HG03571 (cell line): ENCODE measurements at regions not wholly inside any gene's neighbourhood (a gene's known extent, or its start where the extent isn't known, plus 50 kb on each side); places are given as distances from the start of the nearest gene placed in this dataset.
"Not testable (repeated sequence)": the region's sequence is repeated elsewhere in the genome, so short reads cannot be mapped to it uniquely, and the experiment has no call there.

ENCODE experiments used
- ATAC-seq: cut with Tn5 transposase; IDR thresholded peaks from one replicate; pipeline ENCODE4 v1.9.1; 2021; ENCODE audit not compliant: unreplicated experiment

DNA sequence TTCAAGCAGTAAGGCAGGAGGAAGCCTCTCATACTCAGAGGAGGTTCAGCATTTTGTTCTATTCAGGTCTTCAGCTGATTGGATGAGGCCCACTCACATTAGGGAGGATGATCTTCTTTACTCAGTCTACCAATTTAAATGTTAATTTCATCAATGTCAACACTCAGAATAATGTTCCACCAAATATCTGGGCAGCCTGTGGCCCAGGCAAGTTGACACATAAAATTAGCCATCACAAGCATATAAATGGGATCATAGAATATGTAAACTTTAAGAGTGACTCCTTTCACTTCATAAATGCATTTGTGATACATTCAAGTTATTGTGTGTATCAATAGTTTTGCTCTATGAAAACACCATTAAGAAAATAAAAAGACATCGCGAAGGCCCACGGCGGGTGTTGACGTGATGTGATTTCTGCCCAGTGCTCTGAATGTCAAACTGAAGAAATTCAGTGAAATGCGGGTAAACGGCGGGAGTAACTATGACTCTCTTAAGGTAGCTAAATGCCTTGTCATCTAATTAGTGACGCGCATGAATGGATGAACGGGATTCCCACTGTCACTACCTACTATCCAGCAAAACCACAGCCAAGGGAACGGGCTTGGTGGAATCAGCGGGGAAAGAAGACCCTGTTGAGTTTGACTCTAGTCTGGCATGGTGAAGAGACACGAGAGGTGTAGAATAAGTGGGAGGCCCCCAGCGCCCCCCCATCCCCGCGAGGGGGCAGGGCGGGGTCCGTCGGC lies 536.1 kb upstream of the AUTS2 start:
- no peak for ATAC-seq

DNA sequence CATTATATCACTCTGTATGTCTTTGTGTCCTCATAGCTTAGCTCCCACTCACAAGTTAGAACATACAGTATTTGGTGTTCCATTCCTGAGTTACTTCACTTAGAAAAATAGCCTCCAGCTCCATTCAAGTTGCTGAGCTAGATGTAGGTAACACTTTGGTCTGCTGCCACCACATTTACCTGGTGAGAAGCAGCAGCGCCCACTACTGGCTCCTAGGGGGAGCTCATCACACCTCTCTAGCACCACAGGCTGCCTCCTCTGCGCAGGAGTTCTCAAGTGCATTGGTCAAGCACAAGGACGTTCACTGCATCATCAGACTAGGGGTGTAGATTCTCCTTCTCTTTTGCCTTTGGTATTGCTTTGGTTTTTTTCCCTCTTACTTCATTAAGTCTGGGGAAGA lies 530.9 kb upstream of the AUTS2 start:
- ATAC-seq = no peak

- ATAC-seq = no peak
These were observed 527.8 kb upstream of the AUTS2 start for GRCh38 chr7:69070476-69070875.

- no peak for ATAC-seq
These were observed 521.7 kb upstream of the AUTS2 start for GRCh38 chr7:69076566-69076965.

GRCh38 chr7:69078997-69079769 lies 519.1 kb upstream of the AUTS2 start:
- ATAC-seq = no peak

GRCh38 chr7:69087281-69087680 lies 511.0 kb upstream of the AUTS2 start:
- not testable (repeated sequence) for ATAC-seq

DNA sequence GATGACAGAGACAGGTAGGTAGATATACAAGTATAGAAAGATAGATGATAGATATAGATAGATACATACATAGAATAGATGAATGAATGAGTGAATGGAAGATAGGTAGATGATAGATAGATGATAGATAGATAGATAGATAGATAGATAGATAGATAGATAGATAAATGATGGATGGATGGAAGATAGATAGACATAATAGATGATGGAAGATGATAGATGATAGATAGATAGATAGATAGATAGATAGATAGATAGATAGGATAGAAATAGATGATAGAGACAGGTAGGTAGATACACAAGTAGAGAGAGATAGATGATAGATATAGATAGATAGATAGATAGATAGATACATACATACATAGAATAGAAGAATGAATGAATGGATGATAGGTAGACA lies 510.1 kb upstream of the AUTS2 start:
- no peak for ATAC-seq

DNA sequence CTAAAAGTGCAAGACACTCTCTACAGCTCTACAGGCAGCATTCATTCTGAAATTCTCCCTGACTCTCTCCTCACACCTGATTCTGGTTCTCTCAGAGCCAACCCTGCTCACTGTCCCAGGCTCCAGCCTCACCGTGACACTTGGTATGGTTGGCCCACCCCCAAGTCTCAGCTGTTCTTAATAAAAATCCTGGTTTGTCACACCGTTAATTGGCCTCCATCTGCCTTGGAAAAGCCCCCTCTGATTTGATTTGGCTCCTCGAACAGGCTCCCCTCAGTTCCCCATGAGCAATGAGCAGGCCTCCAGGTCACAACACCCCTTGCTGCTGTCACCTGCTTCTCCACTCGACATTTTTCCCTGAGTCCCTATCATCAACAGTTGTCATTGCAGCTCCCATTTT lies 507.3 kb upstream of the AUTS2 start:
- ATAC-seq = no peak

- ATAC-seq = no peak
These were observed 506.8 kb upstream of the AUTS2 start for GRCh38 chr7:69091521-69091920.

- ATAC-seq = no peak
These were observed 503.1 kb upstream of the AUTS2 start for GRCh38 chr7:69095127-69095526.

DNA sequence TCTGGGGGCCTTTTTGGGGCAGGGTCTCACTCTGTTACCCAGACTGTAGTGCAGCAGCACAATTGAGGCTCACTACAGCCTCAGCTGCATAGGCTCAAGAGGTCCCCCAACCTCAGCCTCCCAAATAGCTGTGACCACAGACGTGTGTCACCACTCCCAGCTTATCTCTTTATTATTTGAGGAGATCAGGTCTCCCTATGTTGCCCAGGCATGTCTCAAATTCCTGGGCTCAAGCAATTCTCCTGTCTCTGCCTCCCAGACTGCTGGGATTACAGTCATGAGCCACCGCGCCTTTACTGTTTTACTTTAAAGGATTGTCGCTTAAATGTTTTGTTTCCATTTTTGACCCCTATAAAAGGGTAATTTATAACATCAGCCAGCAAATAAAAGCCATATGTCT lies 502.6 kb upstream of the AUTS2 start:
- ATAC-seq = no peak

GRCh38 chr7:69104023-69104422 lies 494.3 kb upstream of the AUTS2 start:
- no peak for ATAC-seq

- no peak for ATAC-seq
These were observed 493.2 kb upstream of the AUTS2 start for GRCh38 chr7:69105092-69105491.

- no peak for ATAC-seq
These were observed 492.3 kb upstream of the AUTS2 start for GRCh38 chr7:69105981-69106380.

- ATAC-seq = not testable (repeated sequence)
These were observed 491.8 kb upstream of the AUTS2 start for GRCh38 chr7:69106449-69106848.

DNA sequence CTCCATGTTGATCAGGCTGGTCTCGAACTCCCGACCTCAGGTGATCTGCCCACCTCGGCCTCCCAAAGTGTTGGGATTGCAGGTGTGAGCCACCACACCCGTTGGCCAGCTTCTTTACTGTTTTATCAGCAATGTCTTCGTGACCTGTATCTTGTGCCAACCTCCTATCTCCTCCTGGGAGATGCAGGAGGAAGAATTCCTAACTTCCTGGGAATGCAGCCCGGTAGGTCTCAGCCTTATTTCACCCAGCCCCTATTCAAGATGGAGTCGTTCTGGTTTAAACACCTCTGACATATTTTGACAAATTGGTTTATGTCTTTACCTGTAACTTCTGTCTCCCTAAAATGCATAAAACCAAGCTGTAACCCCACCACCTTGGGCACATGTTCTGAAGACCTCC lies 491.3 kb upstream of the AUTS2 start:
- not testable (repeated sequence) for ATAC-seq

DNA sequence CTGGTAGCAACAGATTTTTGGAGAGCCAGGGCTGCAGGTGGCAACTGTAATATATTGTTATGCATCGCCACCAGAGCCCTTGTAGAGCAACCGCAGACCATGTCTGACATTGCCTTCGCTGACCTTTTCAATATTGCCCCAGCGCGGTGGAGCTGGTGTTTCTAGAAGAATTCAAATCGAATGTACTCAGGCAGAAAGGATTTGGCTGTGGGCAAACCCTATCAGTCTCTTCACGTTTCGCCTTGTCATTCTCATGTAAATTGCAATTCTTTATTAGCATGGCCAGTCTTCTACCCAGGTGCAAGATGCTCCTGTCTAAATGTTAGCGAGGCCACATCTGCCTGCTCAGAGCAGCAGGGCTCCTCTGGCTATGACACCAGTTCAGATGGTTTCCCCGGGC lies 490.2 kb upstream of the AUTS2 start:
- ATAC-seq = no peak

DNA sequence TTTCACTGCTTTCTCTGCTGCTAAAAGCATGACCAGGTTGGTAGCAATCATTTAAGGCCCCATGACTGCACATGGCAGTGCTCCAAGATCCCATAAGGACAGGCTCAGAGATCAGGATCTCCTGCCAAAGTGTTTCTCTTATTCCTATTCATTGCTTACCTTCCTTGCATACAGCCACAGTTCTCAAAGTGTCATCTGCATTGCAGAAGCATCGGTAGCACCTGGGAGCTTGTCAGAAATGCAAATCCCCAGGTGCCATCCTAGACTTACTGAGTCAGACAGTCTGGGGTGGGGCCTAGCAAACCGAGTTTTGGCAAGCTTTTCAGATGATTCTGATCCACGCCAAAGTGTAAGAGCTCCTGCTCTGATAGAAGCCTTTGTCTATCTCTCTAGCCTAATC lies 489.0 kb upstream of the AUTS2 start:
- no peak for ATAC-seq

GRCh38 chr7:69109879-69110278 lies 488.4 kb upstream of the AUTS2 start:
- ATAC-seq = no peak

GRCh38 chr7:69110450-69111050 lies 487.7 kb upstream of the AUTS2 start:
- ATAC-seq = no peak

GRCh38 chr7:69114374-69114773 lies 483.9 kb upstream of the AUTS2 start:
- no peak for ATAC-seq

DNA sequence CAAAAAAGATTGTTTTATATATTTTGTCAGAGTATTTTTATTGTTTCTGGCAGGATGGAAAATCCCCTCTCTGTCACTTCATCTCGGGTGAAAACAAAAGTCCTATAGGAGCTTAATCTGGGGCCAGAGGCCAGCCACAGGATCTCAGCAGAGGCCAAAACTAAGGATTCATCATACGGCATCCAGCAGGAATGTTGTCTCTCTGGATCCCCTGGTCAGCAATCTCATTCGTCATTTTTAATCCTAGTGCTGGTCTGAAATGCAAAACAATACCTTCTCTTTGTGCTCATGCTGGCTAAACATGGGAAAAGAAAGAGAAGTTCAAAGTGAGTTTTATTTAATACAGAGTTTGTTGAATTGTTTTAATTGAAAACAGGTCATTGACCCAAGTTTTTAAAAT lies 482.5 kb upstream of the AUTS2 start:
- ATAC-seq = no peak
